Spleen (tissue), 11 donors: ENCODE measurements at regions not wholly inside any gene's neighbourhood (a gene's known extent, or its start where the extent isn't known, plus 50 kb on each side); places are given as distances from the start of the nearest gene placed in this dataset.

ENCODE experiments used
- DNase-seq: peaks from one replicate; pipeline ENCODE4 v3.0.0-alpha.2; 2020
- H3K27ac ChIP-seq, 8 donors: fragments of 200-600 bp; sonication (generic) in 7 of 8; 1 replicate in 4 of 8; 2 replicates in 4 of 8; pipeline versions ENCODE4 v1.5.0 to v1.8.0; 2016 to 2021; ENCODE audit warnings: inconsistent platforms in 4 of 8, mild to moderate bottlenecking in 4 of 8, moderate library complexity in 1 of 8
- H3K27me3 ChIP-seq, 7 donors: fragments of 200-600 bp; sonication (generic) in 6 of 7; replicated peaks in 1 of 7; 1 replicate in 4 of 7; 2 replicates in 3 of 7; pipeline versions ENCODE4 v1.5.0 to v1.8.0; 2016 to 2021; ENCODE audit warnings: inconsistent platforms in 3 of 7, mild to moderate bottlenecking in 1 of 7
- H3K36me3 ChIP-seq, 6 donors: fragments of 200-600 bp; sonication (generic) in 5 of 6; 1 replicate in 4 of 6; 2 replicates in 2 of 6; pipeline versions ENCODE4 v1.5.0 to v1.8.0; 2016 to 2021; ENCODE audit warnings: inconsistent platforms in 2 of 6
- H3K4me1 ChIP-seq, 6 donors: fragments of 200-600 bp; sonication (generic) in 5 of 6; 1 replicate in 3 of 6; 2 replicates in 3 of 6; pipeline versions ENCODE4 v1.5.0 to v1.8.0; 2016 to 2021; ENCODE audit warnings: inconsistent platforms in 3 of 6
- H3K4me3 ChIP-seq, 8 donors: fragments of 200-600 bp; sonication (generic) in 7 of 8; 1 replicate in 4 of 8; 2 replicates in 4 of 8; pipeline versions ENCODE4 v1.5.0 to v1.8.0; 2016 to 2021; ENCODE audit warnings: inconsistent platforms in 4 of 8, mild to moderate bottlenecking in 4 of 8, moderate library complexity in 2 of 8
- H3K9me3 ChIP-seq, 8 donors: fragments of 200-600 bp; sonication (generic) in 7 of 8; 1 replicate in 4 of 8; 2 replicates in 4 of 8; pipeline versions ENCODE4 v1.5.0 to v1.8.0; 2016 to 2021; ENCODE audit warnings: inconsistent platforms in 4 of 8
- POLR2A ChIP-seq, 3 donors: fragments of 450-650 bp; IDR thresholded peaks; one replicate each; pipeline ENCODE4 v1.5.1; 2017; ENCODE audit warnings: antibody characterized with exemption in 3 of 3, mild to moderate bottlenecking in 1 of 3
- POLR2AphosphoS5 ChIP-seq, 3 donors: sonication (generic); formaldehyde crosslinking; IDR thresholded peaks; one replicate each; pipeline ENCODE4 v1.5.1; 2017; ENCODE audit warnings: antibody characterized with exemption in 3 of 3
- WGBS, 5 donors: extraction: QIAGEN DNeasy Blood & Tissue Kit in 3 of 5; methylation state at CpG; one replicate each; pipeline versions ENCODE4 v1.1.5 to v1.1.7; 2013 to 2018; 5-methylcytosine and 5-hydroxymethylcytosine counted together
- intact Hi-C: fragments of 100-400 bp; cut with DNase I; formaldehyde crosslinking; loops from one replicate; pipeline ENCODE4 v1.15.0; 2023; ENCODE audit warnings: low total_unique reads
- TF ChIP-seq, protein P1 (sequence below), 11 experiments: fragments of 200-600 bp in 7 of 11; fragments of 450-650 bp in 4 of 11; sonication (generic) in 4 of 11; IDR thresholded peaks in 8 of 11; conservative IDR thresholded peaks in 3 of 11; 1 replicate in 7 of 11; 2 replicates in 4 of 11; pipeline versions ENCODE4 v1.4.0 to v1.8.0; 2016 to 2021; ENCODE audit warnings: antibody characterized with exemption in 11 of 11, inconsistent platforms in 4 of 11, mild to moderate bottlenecking in 1 of 11
- donor health status: healthy with polysubstance abuse.
- donor health status: DM: no; HTN: no; CAD: no; lungs with moderate emphysema.
- donor health status: DM: no; HTN: no; CAD: no.
- donor health status: Bipolar disorder and iron deficiency.
- donor health status: healthy.
- donor health status: DM: no; HTN: no; CAD: no.
- donor health status: DM: yes; HTN: yes; CAD: no.

DNA sequence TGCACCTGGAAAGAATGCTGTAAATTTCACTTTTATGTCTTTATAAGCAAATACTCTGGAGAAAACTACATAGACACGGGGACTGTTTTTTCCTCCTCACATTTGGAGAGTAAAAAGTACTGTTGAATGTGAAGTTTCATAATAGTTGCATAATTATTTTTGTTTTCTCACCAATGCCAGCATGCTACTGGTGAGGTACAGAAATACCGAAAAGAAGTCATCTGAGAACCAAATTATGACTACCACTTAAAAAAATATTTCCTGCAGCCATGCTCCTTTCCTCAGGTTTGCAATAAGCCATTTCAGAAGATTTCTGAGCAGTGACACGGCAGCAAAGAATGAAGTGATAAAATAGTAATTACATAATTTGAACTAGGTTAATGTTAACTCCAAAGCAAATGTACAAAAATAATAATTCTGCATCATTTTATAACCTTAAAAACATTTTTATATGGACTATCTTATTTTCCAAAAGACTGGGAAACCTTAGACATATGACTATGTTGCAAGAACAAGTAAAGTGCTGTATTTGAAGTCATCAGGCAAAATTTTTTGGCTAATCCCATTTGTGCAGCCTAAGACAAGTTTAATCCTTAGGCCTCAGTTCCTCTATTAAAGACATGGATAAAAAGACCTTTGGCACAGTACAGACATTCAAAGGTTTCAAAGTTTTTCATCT is 144.7 kb downstream of the PCSK1 start:
- intact Hi-C loops = no loop called here
- TF ChIP-seq POLR2A (IDR thresholded peaks at IDR 0.05) (no peak), POLR2AphosphoS5 (IDR thresholded peaks at IDR 0.05) (no peak)
- TF ChIP-seq, protein P1, sequence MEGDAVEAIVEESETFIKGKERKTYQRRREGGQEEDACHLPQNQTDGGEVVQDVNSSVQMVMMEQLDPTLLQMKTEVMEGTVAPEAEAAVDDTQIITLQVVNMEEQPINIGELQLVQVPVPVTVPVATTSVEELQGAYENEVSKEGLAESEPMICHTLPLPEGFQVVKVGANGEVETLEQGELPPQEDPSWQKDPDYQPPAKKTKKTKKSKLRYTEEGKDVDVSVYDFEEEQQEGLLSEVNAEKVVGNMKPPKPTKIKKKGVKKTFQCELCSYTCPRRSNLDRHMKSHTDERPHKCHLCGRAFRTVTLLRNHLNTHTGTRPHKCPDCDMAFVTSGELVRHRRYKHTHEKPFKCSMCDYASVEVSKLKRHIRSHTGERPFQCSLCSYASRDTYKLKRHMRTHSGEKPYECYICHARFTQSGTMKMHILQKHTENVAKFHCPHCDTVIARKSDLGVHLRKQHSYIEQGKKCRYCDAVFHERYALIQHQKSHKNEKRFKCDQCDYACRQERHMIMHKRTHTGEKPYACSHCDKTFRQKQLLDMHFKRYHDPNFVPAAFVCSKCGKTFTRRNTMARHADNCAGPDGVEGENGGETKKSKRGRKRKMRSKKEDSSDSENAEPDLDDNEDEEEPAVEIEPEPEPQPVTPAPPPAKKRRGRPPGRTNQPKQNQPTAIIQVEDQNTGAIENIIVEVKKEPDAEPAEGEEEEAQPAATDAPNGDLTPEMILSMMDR (IDR thresholded peaks at IDR 0.05 in 8 of 11, conservative IDR thresholded peaks at IDR 0.05 in 3 of 11) = no peak
- H3K4me3 ChIP-seq = no peak overlapping the region

DNA sequence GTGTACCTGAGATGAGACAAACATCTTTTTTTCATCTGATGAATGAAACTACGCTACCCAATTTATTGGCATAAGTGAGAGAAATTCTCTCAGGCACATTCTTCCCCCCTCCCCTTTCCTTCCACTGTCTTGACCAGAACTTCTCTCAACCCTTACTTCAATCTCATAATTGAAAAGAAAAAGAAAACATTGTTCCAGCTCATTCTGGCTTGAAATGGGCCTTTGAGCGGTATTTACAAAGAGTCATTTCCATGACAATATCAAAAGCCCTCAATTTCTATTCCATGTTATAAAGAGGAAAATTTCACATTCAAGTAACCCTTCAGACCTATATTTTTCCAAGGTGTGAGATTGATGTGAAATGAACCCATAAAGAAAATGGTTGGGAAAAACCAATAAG is 145.9 kb downstream of the PCSK1 start:
- Histone ChIP-seq H3K27ac (no peak overlapping the region), H3K9me3 (no peaks in the 10 kb centered on the region), H3K27me3 (no peaks in the 10 kb centered on the region), H3K4me3 (no peak overlapping the region), H3K4me1 (no peaks in the 10 kb centered on the region), H3K36me3 (no peaks in the 10 kb centered on the region)
- DNase-seq = no peak
- intact Hi-C loops = no loop called here
- WGBS, 5 donors = 91 to 95% (median 95%) methylated on average over 2 of the region's 2 CpGs
- TF ChIP-seq POLR2A (IDR thresholded peaks at IDR 0.05) (no peak), POLR2AphosphoS5 (IDR thresholded peaks at IDR 0.05) (no peak)
- TF ChIP-seq, protein P1 (IDR thresholded peaks at IDR 0.05 in 8 of 11, conservative IDR thresholded peaks at IDR 0.05 in 3 of 11) = no peak

More for the DNA sequence above, 144.7 kb downstream of the PCSK1 start:
- Histone ChIP-seq H3K4me1 (no peaks in the 10 kb centered on the region), H3K9me3 (no peaks in the 10 kb centered on the region), H3K27ac (no peak overlapping the region), H3K27me3 (no peaks in the 10 kb centered on the region), H3K36me3 (no peaks in the 10 kb centered on the region)
- DNase-seq = no peak
- WGBS, 5 donors = 40 to 86% (median 59%) methylated on average over 3 of the region's 3 CpGs

DNA sequence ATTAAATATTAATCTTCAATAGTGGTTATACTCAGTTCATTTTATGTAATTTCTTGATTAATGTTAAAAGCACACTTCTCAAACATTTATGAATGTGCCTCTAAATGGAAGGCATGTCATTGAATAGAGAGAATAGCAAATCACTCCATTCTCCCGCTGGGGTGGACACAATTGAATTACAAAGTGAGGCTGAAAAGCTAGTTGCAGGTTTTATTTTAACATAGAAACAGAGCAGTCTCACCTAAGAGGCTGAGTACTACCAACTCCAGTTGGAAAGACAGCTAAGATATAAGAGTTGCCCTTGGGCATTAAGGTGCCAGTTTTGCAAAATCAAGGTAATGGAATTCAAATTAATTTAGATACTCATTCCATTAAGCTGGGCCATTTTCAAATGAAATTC is 147.2 kb downstream of the PCSK1 start:
- Histone ChIP-seq H3K4me3 (no peak overlapping the region), H3K27me3 (no peaks in the 10 kb centered on the region), H3K27ac (no peak overlapping the region), H3K4me1 (no peaks in the 10 kb centered on the region), H3K9me3 (no peaks in the 10 kb centered on the region), H3K36me3 (no peaks in the 10 kb centered on the region)
- no peak for DNase-seq
- no peak for TF ChIP-seq POLR2AphosphoS5 (IDR thresholded peaks at IDR 0.05)
- TF ChIP-seq, protein P1 (IDR thresholded peaks at IDR 0.05 in 8 of 11, conservative IDR thresholded peaks at IDR 0.05 in 3 of 11) = no peak
- TF ChIP-seq POLR2A (IDR thresholded peaks at IDR 0.05) = no peak
- WGBS, 5 donors = 77 to 90% (median 86%) methylated on average over 1 of the region's 1 CpG
- intact Hi-C loops = no loop called here

DNA sequence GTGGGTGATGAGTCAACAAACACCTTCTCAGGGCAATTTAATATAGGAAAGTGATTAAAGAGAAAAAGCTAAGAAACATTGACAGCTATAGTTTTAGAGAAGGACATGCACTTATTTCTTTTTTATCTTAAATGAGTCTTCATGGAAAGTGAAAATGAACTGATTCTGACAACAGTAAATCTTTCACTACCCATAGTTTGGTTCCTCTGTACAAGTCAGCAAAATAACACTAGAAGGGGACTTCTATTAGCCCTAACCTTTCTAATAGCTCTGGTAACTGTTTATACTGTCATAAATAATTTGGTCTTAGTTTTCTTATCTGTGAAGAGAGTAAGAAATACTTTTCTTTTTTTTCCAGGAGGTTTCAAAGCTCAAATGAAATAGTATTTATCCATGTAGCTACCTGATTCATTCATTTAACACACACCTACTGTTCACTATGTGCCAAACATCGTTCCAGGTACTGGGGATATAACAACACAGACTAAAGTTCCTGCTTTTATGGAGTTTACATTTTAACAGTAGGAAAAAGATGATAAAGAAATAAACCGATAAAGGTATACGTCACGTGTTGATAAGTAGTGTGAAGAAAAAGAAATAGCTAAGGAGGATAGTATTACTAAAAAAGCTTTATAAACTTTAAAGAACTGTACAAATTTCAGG is 148.2 kb downstream of the PCSK1 start:
- WGBS, 5 donors = 90 to 96% (median 92%) methylated on average over 4 of the region's 4 CpGs
- Histone ChIP-seq H3K36me3 (no peaks in the 10 kb centered on the region), H3K27ac (no peak overlapping the region), H3K4me3 (no peak overlapping the region), H3K27me3 (no peaks in the 10 kb centered on the region), H3K4me1 (no peaks in the 10 kb centered on the region), H3K9me3 (no peaks in the 10 kb centered on the region)
- TF ChIP-seq POLR2A (IDR thresholded peaks at IDR 0.05) (no peak), POLR2AphosphoS5 (IDR thresholded peaks at IDR 0.05) (no peak)
- TF ChIP-seq, protein P1 (IDR thresholded peaks at IDR 0.05 in 8 of 11, conservative IDR thresholded peaks at IDR 0.05 in 3 of 11) = no peak
- intact Hi-C loops = no loop called here
- DNase-seq = no peak
